Skeletal muscle tissue (tissue), 3 donors: ENCODE measurements at regions not wholly inside any gene's neighbourhood (a gene's known extent, or its start where the extent isn't known, plus 50 kb on each side); places are given as distances from the start of the nearest gene placed in this dataset.
"Not testable (repeated sequence)": the region's sequence is repeated elsewhere in the genome, so short reads cannot be mapped to it uniquely, and the experiment has no call there.

ENCODE experiments used
- H3K27ac ChIP-seq: one replicate; pipeline ENCODE4 v1.7.0; 2013; ENCODE audit warnings: mild to moderate bottlenecking, low read depth, low read length, inconsistent platforms
- H3K27me3 ChIP-seq, 3 donors: one replicate each; pipeline ENCODE4 v1.7.0; 2013; ENCODE audit warnings: low read length in 3 of 3; ENCODE audit not compliant: control insufficient read depth in 3 of 3, insufficient read depth in 3 of 3
- H3K36me3 ChIP-seq, 3 donors: one replicate each; pipeline ENCODE4 v1.7.0; 2013; ENCODE audit warnings: low read length in 3 of 3; ENCODE audit not compliant: control insufficient read depth in 3 of 3, insufficient read depth in 3 of 3
- H3K4me1 ChIP-seq, 3 donors: one replicate each; pipeline ENCODE4 v1.7.0; 2013; ENCODE audit warnings: low read length in 3 of 3, mild to moderate bottlenecking in 3 of 3; ENCODE audit not compliant: control insufficient read depth in 3 of 3, insufficient read depth in 3 of 3
- H3K4me3 ChIP-seq, 3 donors: one replicate each; pipeline ENCODE4 v1.7.0; 2013; ENCODE audit warnings: low read length in 3 of 3
- H3K9ac ChIP-seq, 3 donors: one replicate each; pipeline ENCODE4 v1.7.0; 2013; ENCODE audit warnings: low read length in 3 of 3, mild to moderate bottlenecking in 3 of 3, moderate library complexity in 2 of 3, low read depth in 1 of 3
- H3K9me3 ChIP-seq, 3 donors: one replicate each; pipeline ENCODE4 v1.7.0; 2013; ENCODE audit warnings: low read length in 3 of 3; ENCODE audit not compliant: control insufficient read depth in 3 of 3
- donor health status: Osteomylitis.

- Histone ChIP-seq H3K9ac (no peak overlapping the region), H3K4me3 (no peak overlapping the region), H3K27me3 (no peaks in the 10 kb centered on the region), H3K4me1 (peaks cover 11 to 17% (median 15%) of the 10 kb centered on the region in 3 donors), H3K27ac (no peak overlapping the region), H3K36me3 (peaks cover 43 to 54% (median 45%) of the 10 kb centered on the region in 3 donors), H3K9me3 (peaks cover 0 to 10% (median 3%) of the 10 kb centered on the region in 3 donors)
These were observed 98.1 kb downstream of the NCOR2 start for GRCh38 chr12:124469193-124469888.

GRCh38 chr12:124467549-124467948 lies 99.9 kb downstream of the NCOR2 start:
- H3K36me3 ChIP-seq = peaks cover 39 to 46% (median 41%) of the 10 kb centered on the region in 3 donors
- H3K4me3 ChIP-seq, H3K27me3 ChIP-seq, H3K9ac ChIP-seq, H3K27ac ChIP-seq: not testable (repeated sequence)
- peaks cover 0 to 10% (median under 1%) of the 10 kb centered on the region in 3 donors for H3K9me3 ChIP-seq
- peaks cover 17 to 21% (median 17%) of the 10 kb centered on the region in 3 donors for H3K4me1 ChIP-seq

GRCh38 chr12:124466216-124467128 lies 100.9 kb downstream of the NCOR2 start:
- H3K9ac ChIP-seq = no peak overlapping the region
- no peak overlapping the region for H3K27ac ChIP-seq
- peaks cover 0 to 10% (median 0%) of the 10 kb centered on the region in 3 donors for H3K9me3 ChIP-seq
- H3K27me3 ChIP-seq = no peaks in the 10 kb centered on the region
- no peak overlapping the region for H3K4me3 ChIP-seq
- peaks cover 35 to 43% (median 40%) of the 10 kb centered on the region in 3 donors for H3K36me3 ChIP-seq
- H3K4me1 ChIP-seq = peaks cover 17 to 21% (median 17%) of the 10 kb centered on the region in 3 donors

GRCh38 chr12:124465473-124465872 lies 101.9 kb downstream of the NCOR2 start:
- Histone ChIP-seq H3K9ac (no peak overlapping the region), H3K4me3 (no peak overlapping the region), H3K27me3 (no peaks in the 10 kb centered on the region), H3K4me1 (peaks cover 17 to 21% (median 17%) of the 10 kb centered on the region in 3 donors), H3K36me3 (peaks cover 32 to 41% (median 35%) of the 10 kb centered on the region in 3 donors), H3K9me3 (peaks cover 0 to 10% (median 0%) of the 10 kb centered on the region in 3 donors), H3K27ac (no peak overlapping the region)

- Histone ChIP-seq H3K9me3 (peaks cover 0 to 11% (median 0%) of the 10 kb centered on the region in 3 donors), H3K36me3 (peaks cover 29 to 44% (median 38%) of the 10 kb centered on the region in 3 donors), H3K27ac (no peak overlapping the region), H3K4me1 (peaks cover 17 to 21% (median 17%) of the 10 kb centered on the region in 3 donors), H3K27me3 (no peaks in the 10 kb centered on the region), H3K9ac (no peak overlapping the region), H3K4me3 (no peak overlapping the region)
These were observed 102.6 kb downstream of the NCOR2 start for GRCh38 chr12:124464830-124465229.

GRCh38 chr12:124464062-124464461 lies 103.3 kb downstream of the NCOR2 start:
- Histone ChIP-seq H3K27me3 (no peaks in the 10 kb centered on the region), H3K9ac (no peak overlapping the region), H3K27ac (no peak overlapping the region), H3K36me3 (peaks cover 36 to 47% (median 42%) of the 10 kb centered on the region in 3 donors), H3K4me3 (no peak overlapping the region), H3K4me1 (peaks cover 17 to 26% (median 17%) of the 10 kb centered on the region in 3 donors), H3K9me3 (peaks cover 0 to 8% (median 0%) of the 10 kb centered on the region in 3 donors)

GRCh38 chr12:124463341-124463921 lies 104.0 kb downstream of the NCOR2 start:
- peaks cover 0 to 5% (median 0%) of the 10 kb centered on the region in 3 donors for H3K9me3 ChIP-seq
- peaks cover 36 to 53% (median 43%) of the 10 kb centered on the region in 3 donors for H3K36me3 ChIP-seq
- H3K27ac ChIP-seq = no peak overlapping the region
- H3K27me3 ChIP-seq = no peaks in the 10 kb centered on the region
- peaks cover 19 to 31% (median 21%) of the 10 kb centered on the region in 3 donors for H3K4me1 ChIP-seq
- H3K4me3 ChIP-seq = no peak overlapping the region
- H3K9ac ChIP-seq = no peak overlapping the region

GRCh38 chr12:124462750-124463149 lies 104.7 kb downstream of the NCOR2 start:
- Histone ChIP-seq H3K4me1 (peaks cover 25 to 38% (median 28%) of the 10 kb centered on the region in 3 donors), H3K27ac (no peak overlapping the region), H3K36me3 (peaks cover 36 to 53% (median 43%) of the 10 kb centered on the region in 3 donors), H3K9ac (no peak overlapping the region), H3K4me3 (no peak overlapping the region), H3K9me3 (peaks cover 0 to 5% (median 0%) of the 10 kb centered on the region in 3 donors), H3K27me3 (no peaks in the 10 kb centered on the region)

- Histone ChIP-seq H3K36me3 (peaks cover 36 to 53% (median 43%) of the 10 kb centered on the region in 3 donors), H3K9ac (peak overlapping the region in 1 of 3 donors; percentile 16), H3K27me3 (no peaks in the 10 kb centered on the region), H3K4me3 (no peak overlapping the region), H3K9me3 (peaks cover 0 to 5% (median 0%) of the 10 kb centered on the region in 3 donors), H3K27ac (no peak overlapping the region), H3K4me1 (peaks cover 29 to 44% (median 32%) of the 10 kb centered on the region in 3 donors)
These were observed 105.4 kb downstream of the NCOR2 start for GRCh38 chr12:124461851-124462623.
